ENCODE measurements at regions not wholly inside any gene's neighbourhood (a gene's known extent, or its start where the extent isn't known, plus 50 kb on each side); places are given as distances from the start of the nearest gene placed in this dataset.
"Not testable (repeated sequence)": the region's sequence is repeated elsewhere in the genome, so short reads cannot be mapped to it uniquely, and the experiment has no call there.

GRCh38 chr12:115297445-115297844 is 613.5 kb upstream of the TBX3 start:
- no peaks in the 10 kb centered on the region for H3K27me3 ChIP-seq (replicated peaks; ENCODE audit: insufficient read depth)
- no peaks in the 10 kb centered on the region for H4K20me1 ChIP-seq (ENCODE audit: insufficient read depth)
- no peaks in the 10 kb centered on the region for H3K9me2 ChIP-seq (ENCODE audit: insufficient read depth)
- no peaks in the 10 kb centered on the region for H3K36me3 ChIP-seq (ENCODE audit: low read depth)
- H2AFZ ChIP-seq, result no peak overlapping the region
- H3K9me3 ChIP-seq (ENCODE audit: low read depth), result no peaks in the 10 kb centered on the region
- H3K79me2 ChIP-seq (ENCODE audit: insufficient read depth), result no peaks in the 10 kb centered on the region
- H3F3A ChIP-seq (ENCODE audit: insufficient read depth), result no peaks in the 10 kb centered on the region
- no peak overlapping the region for H3K4me2 ChIP-seq (ENCODE audit: unreplicated experiment)
- H3K4me1 ChIP-seq (ENCODE audit: insufficient read depth), result no peaks in the 10 kb centered on the region
- no peak overlapping the region for H3K27ac ChIP-seq
- no peak overlapping the region for H3K4me3 ChIP-seq
- DNase-seq, result no peak
- in situ Hi-C loops (cut with MboI), result no loop called here
- 98 to 100% methylated on average over 2 of the region's 2 CpGs for WGBS, 2 experiments (ENCODE audit: low coverage in 1 of 2, low lambda C conversion rate in 2 of 2, missing lambda C conversion rate in 2 of 2)
- TF ChIP-seq EZH2 (IDR thresholded peaks at IDR 0.05; ENCODE audit: insufficient read depth, poor library complexity, severe bottlenecking), result no peak
- no peak for TF ChIP-seq EZH2phosphoT487 (IDR thresholded peaks at IDR 0.05; ENCODE audit: insufficient read depth, low read depth)
- no peak overlapping the region for H3K9ac ChIP-seq

GRCh38 chr12:115296613-115297198 is 612.7 kb upstream of the TBX3 start:
- H3K36me3 ChIP-seq (ENCODE audit: low read depth), result no peaks in the 10 kb centered on the region
- H3K27me3 ChIP-seq (replicated peaks; ENCODE audit: insufficient read depth), result no peaks in the 10 kb centered on the region
- no peaks in the 10 kb centered on the region for H3K79me2 ChIP-seq (ENCODE audit: insufficient read depth)
- DNase-seq, result no peak
- no peaks in the 10 kb centered on the region for H3F3A ChIP-seq (ENCODE audit: insufficient read depth)
- in situ Hi-C loops (cut with MboI), result no loop called here
- no peak overlapping the region for H3K27ac ChIP-seq
- H3K4me3 ChIP-seq, result no peak overlapping the region
- H3K9me3 ChIP-seq (ENCODE audit: low read depth), result no peaks in the 10 kb centered on the region
- H3K4me2 ChIP-seq (ENCODE audit: unreplicated experiment), result no peak overlapping the region
- no peak overlapping the region for H2AFZ ChIP-seq
- H4K20me1 ChIP-seq (ENCODE audit: insufficient read depth), result no peaks in the 10 kb centered on the region
- 91 to 92% methylated on average over 5 of the region's 5 CpGs for WGBS, 2 experiments (ENCODE audit: low coverage in 1 of 2, low lambda C conversion rate in 2 of 2, missing lambda C conversion rate in 2 of 2)
- H3K9ac ChIP-seq, result no peak overlapping the region
- no peaks in the 10 kb centered on the region for H3K9me2 ChIP-seq (ENCODE audit: insufficient read depth)
- no peaks in the 10 kb centered on the region for H3K4me1 ChIP-seq (ENCODE audit: insufficient read depth)
- no peak for TF ChIP-seq EZH2phosphoT487 (IDR thresholded peaks at IDR 0.05; ENCODE audit: insufficient read depth, low read depth)
- no peak for TF ChIP-seq EZH2 (IDR thresholded peaks at IDR 0.05; ENCODE audit: insufficient read depth, poor library complexity, severe bottlenecking)

GRCh38 chr12:115295886-115296285 is 611.9 kb upstream of the TBX3 start:
- Histone ChIP-seq H3K4me1 (ENCODE audit: insufficient read depth) (no peaks in the 10 kb centered on the region), H3K36me3 (ENCODE audit: low read depth) (no peaks in the 10 kb centered on the region), H3K79me2 (ENCODE audit: insufficient read depth) (no peaks in the 10 kb centered on the region), H4K20me1 (ENCODE audit: insufficient read depth) (no peaks in the 10 kb centered on the region), H3K27ac (no peak overlapping the region), H3K4me2 (ENCODE audit: unreplicated experiment) (no peak overlapping the region), H3K9me2 (ENCODE audit: insufficient read depth) (no peaks in the 10 kb centered on the region), H2AFZ (no peak overlapping the region), H3F3A (ENCODE audit: insufficient read depth) (no peaks in the 10 kb centered on the region), H3K27me3 (replicated peaks; ENCODE audit: insufficient read depth) (no peaks in the 10 kb centered on the region), H3K9me3 (ENCODE audit: low read depth) (no peaks in the 10 kb centered on the region), H3K9ac (no peak overlapping the region), H3K4me3 (no peak overlapping the region)
- WGBS, 2 experiments (ENCODE audit: low coverage in 1 of 2, low lambda C conversion rate in 2 of 2, missing lambda C conversion rate in 2 of 2), result 96 to 97% methylated on average over 3 of the region's 3 CpGs
- TF ChIP-seq EZH2phosphoT487 (IDR thresholded peaks at IDR 0.05; ENCODE audit: insufficient read depth, low read depth) (no peak), EZH2 (IDR thresholded peaks at IDR 0.05; ENCODE audit: insufficient read depth, poor library complexity, severe bottlenecking) (no peak)
- DNase-seq, result no peak
- in situ Hi-C loops (cut with MboI), result no loop called here

GRCh38 chr12:115294453-115295133 is 610.6 kb upstream of the TBX3 start:
- Histone ChIP-seq H3K4me2 (ENCODE audit: unreplicated experiment) (no peak overlapping the region), H3F3A (ENCODE audit: insufficient read depth) (no peaks in the 10 kb centered on the region), H4K20me1 (ENCODE audit: insufficient read depth) (no peaks in the 10 kb centered on the region), H3K27ac (no peak overlapping the region), H3K4me3 (no peak overlapping the region), H3K4me1 (ENCODE audit: insufficient read depth) (no peaks in the 10 kb centered on the region), H3K36me3 (ENCODE audit: low read depth) (no peaks in the 10 kb centered on the region), H3K79me2 (ENCODE audit: insufficient read depth) (no peaks in the 10 kb centered on the region), H2AFZ (no peak overlapping the region), H3K9me2 (ENCODE audit: insufficient read depth) (no peaks in the 10 kb centered on the region), H3K27me3 (replicated peaks; ENCODE audit: insufficient read depth) (no peaks in the 10 kb centered on the region), H3K9me3 (ENCODE audit: low read depth) (no peaks in the 10 kb centered on the region), H3K9ac (no peak overlapping the region)
- WGBS, 2 experiments (ENCODE audit: low coverage in 1 of 2, low lambda C conversion rate in 2 of 2, missing lambda C conversion rate in 2 of 2), result 72 to 77% methylated on average over 4 of the region's 4 CpGs
- TF ChIP-seq EZH2 (IDR thresholded peaks at IDR 0.05; ENCODE audit: insufficient read depth, poor library complexity, severe bottlenecking), result no peak
- no peak for TF ChIP-seq EZH2phosphoT487 (IDR thresholded peaks at IDR 0.05; ENCODE audit: insufficient read depth, low read depth)
- in situ Hi-C loops (cut with MboI), result no loop called here
- DNase-seq, result no peak

GRCh38 chr12:115285429-115285828 is 601.5 kb upstream of the TBX3 start:
- H3K27me3 ChIP-seq (replicated peaks; ENCODE audit: insufficient read depth); H3K4me3 ChIP-seq; H3K36me3 ChIP-seq (ENCODE audit: low read depth); DNase-seq; H4K20me1 ChIP-seq (ENCODE audit: insufficient read depth); H3K27ac ChIP-seq; H2AFZ ChIP-seq; H3K9ac ChIP-seq; H3K79me2 ChIP-seq (ENCODE audit: insufficient read depth); in situ Hi-C loops (cut with MboI); H3K4me2 ChIP-seq (ENCODE audit: unreplicated experiment); H3F3A ChIP-seq (ENCODE audit: insufficient read depth); H3K9me3 ChIP-seq (ENCODE audit: low read depth); H3K9me2 ChIP-seq (ENCODE audit: insufficient read depth); H3K4me1 ChIP-seq (ENCODE audit: insufficient read depth): not testable (repeated sequence)
- WGBS, 2 experiments (ENCODE audit: low coverage in 1 of 2, low lambda C conversion rate in 2 of 2, missing lambda C conversion rate in 2 of 2), result 66 to 68% methylated on average over 9 to 10 of the region's 10 CpGs

Measured in GM23248 (cell line).